GM12865 (cell line): ENCODE measurements at regions not wholly inside any gene's neighbourhood (a gene's known extent, or its start where the extent isn't known, plus 50 kb on each side); places are given as distances from the start of the nearest gene placed in this dataset.
"Not testable (repeated sequence)": the region's sequence is repeated elsewhere in the genome, so short reads cannot be mapped to it uniquely, and the experiment has no call there.

Experiments used
- DNase-seq: peaks from one replicate; pipeline ENCODE4 v3.0.0; 2010; ENCODE audit warnings: low read depth
- H3K4me3 ChIP-seq: 2 replicates; pipeline ENCODE4 v1.5.1; 2011; ENCODE audit warnings: mild to moderate bottlenecking, low read depth, low read length, control low read depth
- CTCF ChIP-seq: IDR thresholded peaks from 2 replicates; pipeline ENCODE4 v1.5.1; 2011; ENCODE audit warnings: low read length, control low read depth, low read depth, inconsistent platforms; ENCODE audit not compliant: insufficient read depth; ENCODE audit errors: missing control alignments

GRCh38 chr12:14032191-14032590, 50.8 kb upstream of the GRIN2B start:
- not testable (repeated sequence) for DNase-seq, H3K4me3 ChIP-seq

- no peak overlapping the region for H3K4me3 ChIP-seq
- DNase-seq = no peak
- TF ChIP-seq CTCF = no peak
Observed at GRCh38 chr12:14043776-14044175, 62.4 kb upstream of the GRIN2B start.

- no peak overlapping the region for H3K4me3 ChIP-seq
- no peak for TF ChIP-seq CTCF
- no peak for DNase-seq
Observed at GRCh38 chr12:14048941-14049545, 67.6 kb upstream of the GRIN2B start.

GRCh38 chr12:14057895-14058294, 76.5 kb upstream of the GRIN2B start:
- no peak overlapping the region for H3K4me3 ChIP-seq
- no peak for DNase-seq
- TF ChIP-seq CTCF = no peak

GRCh38 chr12:14058717-14059116, 77.3 kb upstream of the GRIN2B start:
- TF ChIP-seq CTCF = no peak
- no peak for DNase-seq
- no peak overlapping the region for H3K4me3 ChIP-seq

- TF ChIP-seq CTCF = no peak
- H3K4me3 ChIP-seq = no peak overlapping the region
- DNase-seq = no peak
Observed at GRCh38 chr12:14059548-14059947, 78.1 kb upstream of the GRIN2B start.

GRCh38 chr12:14065616-14066015, 84.2 kb upstream of the GRIN2B start:
- DNase-seq = no peak
- no peak for TF ChIP-seq CTCF
- no peak overlapping the region for H3K4me3 ChIP-seq

GRCh38 chr12:14066021-14066420, 84.6 kb upstream of the GRIN2B start:
- TF ChIP-seq CTCF = no peak
- DNase-seq = no peak
- H3K4me3 ChIP-seq = no peak overlapping the region
